ENCODE measurements at regions not wholly inside any gene's neighbourhood (a gene's known extent, or its start where the extent isn't known, plus 50 kb on each side); places are given as distances from the start of the nearest gene placed in this dataset.

DNA sequence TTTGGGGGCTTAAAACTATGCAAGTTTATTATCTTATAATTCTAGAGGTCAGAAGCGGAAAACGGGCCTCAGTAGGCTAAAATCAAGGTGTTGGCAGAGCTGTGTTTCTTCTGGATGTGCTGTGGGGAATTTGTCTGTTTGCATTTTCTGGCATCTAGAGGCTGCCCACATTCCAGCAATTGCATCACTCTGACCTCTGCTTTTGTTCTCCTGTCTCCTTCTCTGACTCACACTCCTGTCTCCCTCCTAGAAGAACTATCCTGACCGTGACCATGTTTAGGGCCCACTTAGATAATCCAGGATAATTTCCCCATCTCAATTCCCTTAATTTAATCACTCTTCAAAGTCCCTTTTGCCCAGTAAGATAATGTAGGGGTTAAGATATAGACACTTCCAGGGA is 127.4 kb upstream of the DEPDC1 start:
- no peaks in the 10 kb centered on the region for H4K20me1 ChIP-seq (ENCODE audit: insufficient read depth)
- TF ChIP-seq, protein P1, sequence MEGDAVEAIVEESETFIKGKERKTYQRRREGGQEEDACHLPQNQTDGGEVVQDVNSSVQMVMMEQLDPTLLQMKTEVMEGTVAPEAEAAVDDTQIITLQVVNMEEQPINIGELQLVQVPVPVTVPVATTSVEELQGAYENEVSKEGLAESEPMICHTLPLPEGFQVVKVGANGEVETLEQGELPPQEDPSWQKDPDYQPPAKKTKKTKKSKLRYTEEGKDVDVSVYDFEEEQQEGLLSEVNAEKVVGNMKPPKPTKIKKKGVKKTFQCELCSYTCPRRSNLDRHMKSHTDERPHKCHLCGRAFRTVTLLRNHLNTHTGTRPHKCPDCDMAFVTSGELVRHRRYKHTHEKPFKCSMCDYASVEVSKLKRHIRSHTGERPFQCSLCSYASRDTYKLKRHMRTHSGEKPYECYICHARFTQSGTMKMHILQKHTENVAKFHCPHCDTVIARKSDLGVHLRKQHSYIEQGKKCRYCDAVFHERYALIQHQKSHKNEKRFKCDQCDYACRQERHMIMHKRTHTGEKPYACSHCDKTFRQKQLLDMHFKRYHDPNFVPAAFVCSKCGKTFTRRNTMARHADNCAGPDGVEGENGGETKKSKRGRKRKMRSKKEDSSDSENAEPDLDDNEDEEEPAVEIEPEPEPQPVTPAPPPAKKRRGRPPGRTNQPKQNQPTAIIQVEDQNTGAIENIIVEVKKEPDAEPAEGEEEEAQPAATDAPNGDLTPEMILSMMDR (conservative IDR thresholded peaks at IDR 0.05; ENCODE audit: low read depth, low read length), result no peak
- H3K79me2 ChIP-seq (ENCODE audit: insufficient read depth, low read depth), result no peaks in the 10 kb centered on the region
- no peak overlapping the region for H3K4me3 ChIP-seq (IDR thresholded peaks at IDR 0.05; ENCODE audit: insufficient read depth, low read depth, low read length)
- H3K27me3 ChIP-seq (ENCODE audit: insufficient read depth, low read depth), result no peaks in the 10 kb centered on the region
- H3K27ac ChIP-seq, result no peak overlapping the region
- H2AFZ ChIP-seq (ENCODE audit: low read depth), result no peak overlapping the region
- H3K4me1 ChIP-seq (ENCODE audit: low read depth, poor library complexity, severe bottlenecking), result no peaks in the 10 kb centered on the region
- H3K36me3 ChIP-seq (ENCODE audit: insufficient read depth), result no peaks in the 10 kb centered on the region
- H3K4me2 ChIP-seq, result no peak overlapping the region
- H3K9ac ChIP-seq, result no peak overlapping the region

DNA sequence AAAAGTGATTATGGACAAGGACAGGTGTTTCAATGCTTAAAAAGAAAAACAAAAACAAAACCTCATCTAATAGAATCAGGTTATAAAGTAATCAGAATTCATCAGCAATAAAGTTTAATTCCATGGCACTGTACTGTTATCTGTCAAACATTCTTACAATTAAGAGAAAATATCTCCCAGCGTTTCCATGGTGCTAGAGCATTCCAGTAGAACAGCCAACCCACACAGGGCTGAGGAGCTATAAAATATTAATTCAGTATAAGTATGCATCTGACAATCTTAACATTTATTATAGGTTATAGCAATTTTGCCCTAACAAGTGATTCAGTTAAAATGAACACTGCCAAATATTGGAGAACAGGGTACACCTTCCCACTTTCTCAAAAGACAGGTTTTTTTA is 128.7 kb upstream of the DEPDC1 start:
- H3K4me3 ChIP-seq (IDR thresholded peaks at IDR 0.05; ENCODE audit: insufficient read depth, low read depth, low read length), result no peak overlapping the region
- H3K27me3 ChIP-seq (ENCODE audit: insufficient read depth, low read depth), result no peaks in the 10 kb centered on the region
- no peaks in the 10 kb centered on the region for H3K36me3 ChIP-seq (ENCODE audit: insufficient read depth)
- H3K4me2 ChIP-seq, result no peak overlapping the region
- no peaks in the 10 kb centered on the region for H3K4me1 ChIP-seq (ENCODE audit: low read depth, poor library complexity, severe bottlenecking)
- TF ChIP-seq, protein P1 (conservative IDR thresholded peaks at IDR 0.05; ENCODE audit: low read depth, low read length), result no peak
- H3K27ac ChIP-seq, result no peak overlapping the region
- no peaks in the 10 kb centered on the region for H4K20me1 ChIP-seq (ENCODE audit: insufficient read depth)
- no peak overlapping the region for H2AFZ ChIP-seq (ENCODE audit: low read depth)
- no peaks in the 10 kb centered on the region for H3K79me2 ChIP-seq (ENCODE audit: insufficient read depth, low read depth)
- H3K9ac ChIP-seq, result no peak overlapping the region

DNA sequence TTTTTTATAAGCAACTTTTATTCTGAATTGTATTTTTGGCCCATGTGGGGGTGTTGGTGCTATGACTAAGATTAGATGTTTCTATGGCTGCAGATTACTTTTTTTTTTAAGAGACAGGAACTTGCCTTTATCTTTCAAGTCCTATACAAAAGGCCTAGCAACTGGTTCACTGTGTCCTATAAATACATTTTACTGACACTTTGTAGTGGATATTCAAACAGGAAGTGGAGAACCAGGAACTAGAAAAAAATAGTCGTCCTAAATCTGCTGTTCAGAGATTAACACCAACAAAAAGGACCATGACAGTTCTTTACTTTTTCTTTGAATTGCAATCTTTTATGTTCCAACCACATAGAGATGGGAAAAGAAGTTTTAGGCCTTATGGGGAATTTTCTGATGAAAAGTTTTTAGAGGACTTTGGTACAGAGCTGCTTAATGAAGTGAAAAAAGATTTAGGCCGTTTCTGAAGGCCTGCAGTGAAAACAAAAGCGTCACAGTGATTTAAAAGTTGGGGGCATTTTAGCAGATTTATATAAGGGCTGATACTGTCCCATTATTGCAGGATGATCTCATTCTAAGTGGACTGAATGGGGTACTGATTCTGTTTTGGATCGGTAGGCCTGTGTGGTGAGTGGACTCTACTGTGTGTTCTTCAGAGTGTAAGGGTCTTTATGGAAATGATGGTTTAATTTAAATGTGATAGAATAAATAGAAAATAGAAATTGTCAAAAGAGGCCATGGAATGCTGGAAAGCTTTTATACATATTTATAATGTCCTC is 136.4 kb upstream of the DEPDC1 start:
- TF ChIP-seq, protein P1 (conservative IDR thresholded peaks at IDR 0.05; ENCODE audit: low read depth, low read length), result no peak
- H3K4me2 ChIP-seq, result no peak overlapping the region

DNA sequence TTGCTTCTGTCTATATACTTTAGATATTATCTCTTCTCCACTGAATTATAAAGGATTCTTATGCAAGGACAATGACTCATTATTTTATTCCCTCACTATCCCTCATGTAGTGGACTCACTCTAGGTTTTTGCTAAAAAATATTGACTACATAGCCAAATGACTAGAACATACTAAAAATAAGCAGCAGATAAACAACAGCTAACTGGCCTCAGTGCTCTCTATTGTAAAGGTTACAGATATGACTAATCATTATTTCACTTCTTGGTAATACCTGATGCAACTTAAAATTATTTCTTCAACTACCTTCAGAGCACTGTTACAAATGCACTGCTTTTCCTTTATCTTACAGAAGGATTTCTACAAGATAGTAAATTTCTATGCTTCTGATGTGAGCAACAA is 147.6 kb upstream of the DEPDC1 start:
- TF ChIP-seq, protein P1 (conservative IDR thresholded peaks at IDR 0.05; ENCODE audit: low read depth, low read length), result no peak

More for the DNA sequence above, 136.4 kb upstream of the DEPDC1 start:
- H3K79me2 ChIP-seq (ENCODE audit: insufficient read depth, low read depth), result no peaks in the 10 kb centered on the region
- H3K4me1 ChIP-seq (ENCODE audit: low read depth, poor library complexity, severe bottlenecking), result no peaks in the 10 kb centered on the region
- H3K9ac ChIP-seq, result no peak overlapping the region
- no peak overlapping the region for H3K4me3 ChIP-seq (IDR thresholded peaks at IDR 0.05; ENCODE audit: insufficient read depth, low read depth, low read length)
- H3K36me3 ChIP-seq (ENCODE audit: insufficient read depth), result no peaks in the 10 kb centered on the region
- H3K27ac ChIP-seq, result no peak overlapping the region
- H2AFZ ChIP-seq (ENCODE audit: low read depth), result no peak overlapping the region
- H4K20me1 ChIP-seq (ENCODE audit: insufficient read depth), result no peaks in the 10 kb centered on the region
- no peaks in the 10 kb centered on the region for H3K27me3 ChIP-seq (ENCODE audit: insufficient read depth, low read depth)

More for the DNA sequence above, 147.6 kb upstream of the DEPDC1 start:
- H3K9ac ChIP-seq, result no peak overlapping the region
- no peaks in the 10 kb centered on the region for H3K79me2 ChIP-seq (ENCODE audit: insufficient read depth, low read depth)
- no peaks in the 10 kb centered on the region for H3K36me3 ChIP-seq (ENCODE audit: insufficient read depth)
- no peak overlapping the region for H3K27ac ChIP-seq
- H4K20me1 ChIP-seq (ENCODE audit: insufficient read depth), result no peaks in the 10 kb centered on the region
- H3K27me3 ChIP-seq (ENCODE audit: insufficient read depth, low read depth), result no peaks in the 10 kb centered on the region
- H2AFZ ChIP-seq (ENCODE audit: low read depth), result no peak overlapping the region
- H3K4me2 ChIP-seq, result no peak overlapping the region
- H3K4me1 ChIP-seq (ENCODE audit: low read depth, poor library complexity, severe bottlenecking), result no peaks in the 10 kb centered on the region
- no peak overlapping the region for H3K4me3 ChIP-seq (IDR thresholded peaks at IDR 0.05; ENCODE audit: insufficient read depth, low read depth, low read length)
